ENCODE measurements at regions not wholly inside any gene's neighbourhood (a gene's known extent, or its start where the extent isn't known, plus 50 kb on each side); places are given as distances from the start of the nearest gene placed in this dataset.

GRCh38 chr3:72381584-72381983 is 466.7 kb downstream of the SHQ1 start:
- Histone ChIP-seq H3K4me3 (no peak overlapping the region), H3K27ac (no peak overlapping the region), H3K36me3 (peaks cover 20% of the 10 kb centered on the region), H3K27me3 (no peaks in the 10 kb centered on the region), H3K9me3 (no peaks in the 10 kb centered on the region), H3K4me1 (peaks cover 0 to 35% of the 10 kb centered on the region in 2 donors)
- TF ChIP-seq, protein P1, sequence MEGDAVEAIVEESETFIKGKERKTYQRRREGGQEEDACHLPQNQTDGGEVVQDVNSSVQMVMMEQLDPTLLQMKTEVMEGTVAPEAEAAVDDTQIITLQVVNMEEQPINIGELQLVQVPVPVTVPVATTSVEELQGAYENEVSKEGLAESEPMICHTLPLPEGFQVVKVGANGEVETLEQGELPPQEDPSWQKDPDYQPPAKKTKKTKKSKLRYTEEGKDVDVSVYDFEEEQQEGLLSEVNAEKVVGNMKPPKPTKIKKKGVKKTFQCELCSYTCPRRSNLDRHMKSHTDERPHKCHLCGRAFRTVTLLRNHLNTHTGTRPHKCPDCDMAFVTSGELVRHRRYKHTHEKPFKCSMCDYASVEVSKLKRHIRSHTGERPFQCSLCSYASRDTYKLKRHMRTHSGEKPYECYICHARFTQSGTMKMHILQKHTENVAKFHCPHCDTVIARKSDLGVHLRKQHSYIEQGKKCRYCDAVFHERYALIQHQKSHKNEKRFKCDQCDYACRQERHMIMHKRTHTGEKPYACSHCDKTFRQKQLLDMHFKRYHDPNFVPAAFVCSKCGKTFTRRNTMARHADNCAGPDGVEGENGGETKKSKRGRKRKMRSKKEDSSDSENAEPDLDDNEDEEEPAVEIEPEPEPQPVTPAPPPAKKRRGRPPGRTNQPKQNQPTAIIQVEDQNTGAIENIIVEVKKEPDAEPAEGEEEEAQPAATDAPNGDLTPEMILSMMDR (IDR thresholded peaks at IDR 0.05), result no peak
- no peak for DNase-seq (ENCODE audit: low spot score)

- Histone ChIP-seq H3K36me3 (peaks cover 20% of the 10 kb centered on the region), H3K27me3 (no peaks in the 10 kb centered on the region), H3K4me1 (peaks cover 0 to 35% of the 10 kb centered on the region in 2 donors), H3K4me3 (no peak overlapping the region), H3K9me3 (no peaks in the 10 kb centered on the region), H3K27ac (no peak overlapping the region)
- DNase-seq (ENCODE audit: low spot score), result no peak
- TF ChIP-seq, protein P1 (IDR thresholded peaks at IDR 0.05), result no peak
Observed at GRCh38 chr3:72380711-72381493, 467.3 kb downstream of the SHQ1 start.

DNA sequence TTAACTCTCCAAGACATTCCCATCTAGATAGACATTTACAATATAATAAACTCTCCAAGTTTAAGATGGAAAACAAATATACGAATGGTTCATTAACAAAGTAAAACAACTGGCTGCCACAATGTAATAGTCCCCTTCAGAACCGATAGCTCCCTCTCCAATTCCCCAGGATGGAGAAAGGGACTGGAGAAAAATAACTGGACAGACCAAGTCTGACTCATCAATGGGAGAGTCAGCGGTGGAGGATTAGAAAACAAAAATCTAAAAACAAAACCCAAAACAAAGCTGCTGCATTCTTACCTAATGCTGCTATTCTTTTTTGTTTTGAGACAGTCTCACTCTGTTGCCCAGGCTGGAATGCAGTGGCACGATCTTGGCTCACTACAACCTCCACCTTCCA is 468.1 kb downstream of the SHQ1 start:
- Histone ChIP-seq H3K9me3 (no peaks in the 10 kb centered on the region), H3K4me3 (no peak overlapping the region), H3K4me1 (peaks cover 0 to 34% of the 10 kb centered on the region in 2 donors), H3K27me3 (no peaks in the 10 kb centered on the region), H3K36me3 (peaks cover 20% of the 10 kb centered on the region), H3K27ac (no peak overlapping the region)
- no peak for DNase-seq (ENCODE audit: low spot score)
- TF ChIP-seq, protein P1 (IDR thresholded peaks at IDR 0.05), result no peak

DNA sequence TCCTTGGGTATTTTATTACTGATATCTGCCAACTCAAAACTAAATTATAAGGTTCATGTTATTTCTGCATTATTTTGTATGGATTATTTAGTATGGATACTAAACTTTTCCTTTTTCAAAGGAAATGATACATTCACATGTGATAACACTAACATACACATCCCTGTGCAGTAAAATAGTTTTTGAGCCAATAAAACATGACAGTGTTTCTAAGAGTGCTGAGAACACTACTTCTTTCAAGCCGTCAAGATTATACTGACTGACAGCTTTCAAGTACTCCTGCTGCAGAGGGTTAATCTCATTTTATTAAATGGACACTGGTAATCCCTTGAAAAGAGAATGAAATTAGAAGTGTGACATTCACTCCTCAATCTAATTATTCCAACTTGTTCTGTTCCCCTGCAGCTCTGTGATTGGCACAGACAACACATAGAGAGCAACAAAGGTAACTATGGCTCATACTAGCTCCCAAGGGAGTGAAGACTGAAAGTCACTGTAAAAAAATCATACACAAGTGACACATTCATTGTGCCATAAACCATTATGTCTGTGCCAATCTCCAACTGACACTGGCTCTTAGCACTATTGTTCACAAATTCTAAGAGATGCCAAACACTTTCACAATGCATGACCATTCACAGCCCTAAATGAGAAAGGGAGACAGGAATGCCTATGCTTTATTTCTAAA is 468.6 kb downstream of the SHQ1 start:
- Histone ChIP-seq H3K27ac (no peak overlapping the region), H3K4me1 (peaks cover 0 to 29% of the 10 kb centered on the region in 2 donors), H3K9me3 (no peaks in the 10 kb centered on the region), H3K36me3 (peaks cover 20% of the 10 kb centered on the region), H3K4me3 (no peak overlapping the region), H3K27me3 (no peaks in the 10 kb centered on the region)
- TF ChIP-seq, protein P1 (IDR thresholded peaks at IDR 0.05), result no peak
- DNase-seq (ENCODE audit: low spot score), result no peak

DNA sequence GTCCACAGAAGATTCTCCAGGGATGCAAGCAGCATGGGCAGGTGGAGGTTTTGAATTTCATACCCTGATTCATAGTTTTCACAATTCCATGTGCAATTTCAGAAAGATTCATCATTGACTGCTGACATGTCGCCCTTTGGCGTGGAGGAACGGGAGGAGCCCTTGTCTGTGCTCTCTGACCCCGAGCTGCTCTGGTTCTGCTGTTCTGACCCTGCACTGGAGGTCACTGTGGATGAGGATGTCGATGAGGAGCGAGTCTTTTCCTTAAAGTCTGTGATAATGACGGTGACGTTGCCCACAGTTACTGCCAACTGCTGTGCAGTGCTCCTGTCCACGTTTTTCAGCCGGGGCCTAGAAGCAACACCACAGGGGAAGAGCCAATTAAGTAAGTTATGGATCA is 470.0 kb downstream of the SHQ1 start:
- Histone ChIP-seq H3K27ac (no peak overlapping the region), H3K36me3 (peaks cover 20% of the 10 kb centered on the region), H3K4me1 (peaks cover 0 to 25% of the 10 kb centered on the region in 2 donors), H3K27me3 (no peaks in the 10 kb centered on the region), H3K9me3 (no peaks in the 10 kb centered on the region), H3K4me3 (no peak overlapping the region)
- TF ChIP-seq, protein P1 (IDR thresholded peaks at IDR 0.05), result no peak
- no peak for DNase-seq (ENCODE audit: low spot score)

Data from right atrium auricular region (tissue), 2 donors.